ENCODE measurements at regions not wholly inside any gene's neighbourhood (a gene's known extent, or its start where the extent isn't known, plus 50 kb on each side); places are given as distances from the start of the nearest gene placed in this dataset.

- Histone ChIP-seq H4K91ac (ENCODE audit: insufficient read depth, low read depth, low read length) (no peak overlapping the region), H2BK120ac (ENCODE audit: low read depth, low read length) (no peak overlapping the region), H3K9me1 (ENCODE audit: insufficient read depth, low read length) (0 out of 2 replicates have a peak, but pooled peaks cover 2% of the 10 kb centered on the region), H3K9ac (ENCODE audit: low read depth, low read length) (no peak overlapping the region), H2BK20ac (ENCODE audit: low read depth, low read length) (no peak overlapping the region), H2BK15ac (ENCODE audit: low read depth, low read length) (no peak overlapping the region), H3K4me3 (ENCODE audit: insufficient read depth, low read depth, low read length) (no peak overlapping the region), H3K27ac (ENCODE audit: insufficient read depth, low read length) (no peak overlapping the region), H3K4ac (ENCODE audit: low read depth, low read length) (no peak overlapping the region), H2AK9ac (replicated peaks; ENCODE audit: low read depth, low read length, poor library complexity) (no peak overlapping the region), H3K56ac (ENCODE audit: extremely low read depth, insufficient read depth, low read length) (no peak overlapping the region), H4K8ac (ENCODE audit: low read depth in 2 of 2, low read length in 2 of 2) (no peak overlapping the region), H3K27me3 (ENCODE audit: control insufficient read depth, insufficient read depth, low read length) (peaks cover 17% of the 10 kb centered on the region), H2BK5ac (ENCODE audit: low read depth, low read length, poor library complexity, severe bottlenecking) (no peak overlapping the region), H4K20me1 (ENCODE audit: insufficient read depth, low read length) (no peaks in the 10 kb centered on the region), H3K9me3 (ENCODE audit: control insufficient read depth, insufficient read depth, low read length) (peaks cover 6% of the 10 kb centered on the region), H4K5ac (ENCODE audit: low read depth, low read length) (no peak overlapping the region), H3K36me3 (ENCODE audit: control insufficient read depth, insufficient read depth, low read length) (no peaks in the 10 kb centered on the region), H3K23ac (ENCODE audit: low read depth, low read length) (no peak overlapping the region), H2AK5ac (ENCODE audit: low read depth, low read length) (no peak overlapping the region), H3K18ac (ENCODE audit: low read depth, low read length) (no peak overlapping the region), H2AFZ (replicated peaks; ENCODE audit: low read length, poor library complexity) (no peak overlapping the region), H3K4me2 (ENCODE audit: low read depth, low read length) (no peak overlapping the region), H3K4me1 (ENCODE audit: control insufficient read depth, insufficient read depth, low read length) (peaks cover 2% of the 10 kb centered on the region; the same call in 1 of the 2 replicates), H3K79me1 (ENCODE audit: low read depth in 1 of 2, low read length in 2 of 2) (no peaks in the 10 kb centered on the region), H3K14ac (replicated peaks; ENCODE audit: low read depth, low read length) (no peak overlapping the region)
- ATAC-seq (ENCODE audit: low read depth), result no peak
- BruUV-seq (replicated peaks), result no TSS peak
- intact Hi-C loops (cut with micrococcal nuclease) (no loop called here), dilution Hi-C loops (cut with HindIII; ENCODE audit: low sequenced_read_pairs, unreplicated experiment) (no loop called here), in situ Hi-C loops (cut with MboI; ENCODE audit: low sequenced_read_pairs) (no loop called here)
- WGBS, 2 experiments (ENCODE audit: extremely low coverage in 2 of 2, insufficient read length in 1 of 2), result 83% methylated on average over 1 of the region's 1 CpG; no CpG with 5 or more reads in 1 of the 2 experiments
- POLR2A ChIA-PET (ENCODE audit: unreplicated experiment), result no interaction called here
- no peak for DNase-seq
- TF ChIP-seq BHLHE40 (IDR thresholded peaks at IDR 0.05; ENCODE audit: low read depth, low read length) (no peak), CEBPB (IDR thresholded peaks at IDR 0.05; ENCODE audit: low read depth, low read length) (no peak), RFX5 (IDR thresholded peaks at IDR 0.05; ENCODE audit: low read depth, low read length) (no peak), CTCF (conservative IDR thresholded peaks at IDR 0.05; ENCODE audit: low read depth, low read length) (no peak), RAD21 (IDR thresholded peaks at IDR 0.05; ENCODE audit: low read length) (no peak), MXI1 (IDR thresholded peaks at IDR 0.05; ENCODE audit: borderline replicate concordance, low read depth, low read length) (no peak), FOS (IDR thresholded peaks at IDR 0.05; ENCODE audit: low read depth, low read length) (no peak), MAFK (IDR thresholded peaks at IDR 0.05; ENCODE audit: low read depth, low read length) (no peak), POLR2A (IDR thresholded peaks at IDR 0.05; ENCODE audit: low read depth, low read length) (no peak), CHD1 (IDR thresholded peaks at IDR 0.05; ENCODE audit: low read depth, low read length) (no peak), ELK1 (IDR thresholded peaks at IDR 0.05; ENCODE audit: borderline replicate concordance, low read depth, low read length) (no peak), SMC3 (IDR thresholded peaks at IDR 0.05; ENCODE audit: low read depth, low read length) (no peak)
- CTCF ChIA-PET, result no interaction called here
These were observed 301.2 kb downstream of the RPLP1 start for GRCh38 chr15:69753867-69754266.
